ENCODE measurements at regions not wholly inside any gene's neighbourhood (a gene's known extent, or its start where the extent isn't known, plus 50 kb on each side); places are given as distances from the start of the nearest gene placed in this dataset.

GRCh38 chr5:50927953-50928352 lies 261.5 kb downstream of the PARP8 start:
- DNase-seq = no peak
- no peaks in the 10 kb centered on the region for H3K36me3 ChIP-seq
- no peak for TF ChIP-seq POLR2A (IDR thresholded peaks at IDR 0.05)
- TF ChIP-seq, protein P1, sequence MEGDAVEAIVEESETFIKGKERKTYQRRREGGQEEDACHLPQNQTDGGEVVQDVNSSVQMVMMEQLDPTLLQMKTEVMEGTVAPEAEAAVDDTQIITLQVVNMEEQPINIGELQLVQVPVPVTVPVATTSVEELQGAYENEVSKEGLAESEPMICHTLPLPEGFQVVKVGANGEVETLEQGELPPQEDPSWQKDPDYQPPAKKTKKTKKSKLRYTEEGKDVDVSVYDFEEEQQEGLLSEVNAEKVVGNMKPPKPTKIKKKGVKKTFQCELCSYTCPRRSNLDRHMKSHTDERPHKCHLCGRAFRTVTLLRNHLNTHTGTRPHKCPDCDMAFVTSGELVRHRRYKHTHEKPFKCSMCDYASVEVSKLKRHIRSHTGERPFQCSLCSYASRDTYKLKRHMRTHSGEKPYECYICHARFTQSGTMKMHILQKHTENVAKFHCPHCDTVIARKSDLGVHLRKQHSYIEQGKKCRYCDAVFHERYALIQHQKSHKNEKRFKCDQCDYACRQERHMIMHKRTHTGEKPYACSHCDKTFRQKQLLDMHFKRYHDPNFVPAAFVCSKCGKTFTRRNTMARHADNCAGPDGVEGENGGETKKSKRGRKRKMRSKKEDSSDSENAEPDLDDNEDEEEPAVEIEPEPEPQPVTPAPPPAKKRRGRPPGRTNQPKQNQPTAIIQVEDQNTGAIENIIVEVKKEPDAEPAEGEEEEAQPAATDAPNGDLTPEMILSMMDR (IDR thresholded peaks at IDR 0.05) = no peak
- no peak for TF ChIP-seq EP300 (IDR thresholded peaks at IDR 0.05)
- no peak overlapping the region for H3K4me3 ChIP-seq
- H3K4me1 ChIP-seq (ENCODE audit: insufficient read depth) = no peaks in the 10 kb centered on the region
- H3K27me3 ChIP-seq = no peaks in the 10 kb centered on the region
- intact Hi-C loops (cut with DNase I) = no loop called here
- no peak overlapping the region for H3K27ac ChIP-seq
- no peaks in the 10 kb centered on the region for H3K9me3 ChIP-seq

DNA sequence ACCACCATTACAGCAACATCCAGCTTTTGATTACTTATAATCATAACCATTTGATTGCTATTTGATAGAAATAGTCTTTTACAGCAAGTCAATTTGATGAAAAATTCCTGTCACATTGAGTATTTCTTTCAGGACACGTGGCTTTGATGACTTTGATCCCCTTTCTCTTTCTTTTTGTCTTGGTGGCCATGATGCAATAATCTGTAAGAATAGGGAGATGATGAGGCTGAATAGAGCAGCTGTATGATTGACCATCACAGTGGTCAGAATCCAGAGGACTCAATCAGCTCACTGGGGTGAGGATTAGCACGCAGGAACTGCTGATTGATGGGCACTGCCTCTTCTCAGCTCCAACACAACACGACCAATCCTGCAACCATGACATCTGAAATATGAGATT lies 262.7 kb downstream of the PARP8 start:
- Histone ChIP-seq H3K36me3 (no peaks in the 10 kb centered on the region), H3K27me3 (no peaks in the 10 kb centered on the region), H3K4me1 (ENCODE audit: insufficient read depth) (no peaks in the 10 kb centered on the region), H3K27ac (no peak overlapping the region), H3K4me3 (no peak overlapping the region), H3K9me3 (no peaks in the 10 kb centered on the region)
- TF ChIP-seq, protein P1 (IDR thresholded peaks at IDR 0.05) = no peak
- no peak for TF ChIP-seq POLR2A (IDR thresholded peaks at IDR 0.05)
- no peak for TF ChIP-seq EP300 (IDR thresholded peaks at IDR 0.05)
- intact Hi-C loops (cut with DNase I) = no loop called here
- WGBS, 3 donors = 47 to 60% (median 50%) methylated on average over 3 of the region's 3 CpGs
- no peak for DNase-seq

GRCh38 chr5:50934343-50934742 lies 267.9 kb downstream of the PARP8 start:
- H3K4me1 ChIP-seq (ENCODE audit: insufficient read depth) = no peaks in the 10 kb centered on the region
- WGBS, 3 donors = 44 to 72% (median 66%) methylated on average over 2 of the region's 2 CpGs
- H3K27ac ChIP-seq = no peak overlapping the region
- TF ChIP-seq POLR2A (IDR thresholded peaks at IDR 0.05) (no peak), EP300 (IDR thresholded peaks at IDR 0.05) (no peak)
- TF ChIP-seq, protein P1 (IDR thresholded peaks at IDR 0.05) = no peak
- intact Hi-C loops (cut with DNase I) = no loop called here
- H3K9me3 ChIP-seq = no peaks in the 10 kb centered on the region
- no peak for DNase-seq
- no peak overlapping the region for H3K4me3 ChIP-seq
- no peaks in the 10 kb centered on the region for H3K36me3 ChIP-seq
- no peaks in the 10 kb centered on the region for H3K27me3 ChIP-seq

- no peak overlapping the region for H3K4me3 ChIP-seq
- intact Hi-C loops (cut with DNase I) = no loop called here
- H3K27me3 ChIP-seq = no peaks in the 10 kb centered on the region
- DNase-seq = no peak
- 79 to 96% (median 80%) methylated on average over 2 of the region's 2 CpGs for WGBS, 3 donors
- H3K4me1 ChIP-seq (ENCODE audit: insufficient read depth) = no peaks in the 10 kb centered on the region
- H3K36me3 ChIP-seq = no peaks in the 10 kb centered on the region
- H3K27ac ChIP-seq = no peak overlapping the region
- H3K9me3 ChIP-seq = no peaks in the 10 kb centered on the region
- TF ChIP-seq POLR2A (IDR thresholded peaks at IDR 0.05) = no peak
- TF ChIP-seq, protein P1 (IDR thresholded peaks at IDR 0.05) = no peak
- no peak for TF ChIP-seq EP300 (IDR thresholded peaks at IDR 0.05)
Observed at GRCh38 chr5:50945139-50945538, 278.7 kb downstream of the PARP8 start.

Measured in ovary (tissue), 7 donors.